Gastroesophageal sphincter (tissue), 3 donors: ENCODE measurements at regions not wholly inside any gene's neighbourhood (a gene's known extent, or its start where the extent isn't known, plus 50 kb on each side); places are given as distances from the start of the nearest gene placed in this dataset.

Experiments
- CTCF ChIP-seq, 4 experiments: fragments of 200-600 bp in 2 of 4; fragments of 450-650 bp in 2 of 4; sonication (generic) in 1 of 4; IDR thresholded peaks; one replicate each; pipeline ENCODE4 v1.5.1; 2017 to 2019; ENCODE audit warnings: antibody characterized with exemption in 4 of 4, mild to moderate bottlenecking in 2 of 4, moderate library complexity in 2 of 4
- EP300 ChIP-seq: sonication (generic); formaldehyde crosslinking; IDR thresholded peaks from one replicate; pipeline ENCODE4 v1.6.1; 2017; ENCODE audit warnings: antibody characterized with exemption, mild to moderate bottlenecking
- POLR2A ChIP-seq, 2 donors: fragments of 450-650 bp; IDR thresholded peaks; one replicate each; pipeline ENCODE4 v1.6.1; 2017; ENCODE audit warnings: antibody characterized with exemption in 2 of 2, mild to moderate bottlenecking in 2 of 2, moderate library complexity in 1 of 2
- POLR2AphosphoS5 ChIP-seq: sonication (generic); formaldehyde crosslinking; IDR thresholded peaks from one replicate; pipeline ENCODE4 v1.6.1; 2017; ENCODE audit warnings: antibody characterized with exemption

- TF ChIP-seq CTCF (IDR thresholded peaks at IDR 0.05) = no peak
- no peak for TF ChIP-seq POLR2A (IDR thresholded peaks at IDR 0.05)
- no peak for TF ChIP-seq POLR2AphosphoS5
- no peak for TF ChIP-seq EP300
Observed at GRCh38 chr6:44665143-44665542, 277.6 kb downstream of the CDC5L start.
